ENCODE measurements at regions not wholly inside any gene's neighbourhood (a gene's known extent, or its start where the extent isn't known, plus 50 kb on each side); places are given as distances from the start of the nearest gene placed in this dataset.

GRCh38 chr7:138208142-138208570 lies 131.9 kb downstream of the AKR1D1 start:
- no peak overlapping the region for H3K27ac ChIP-seq (ENCODE audit: low read depth, low read length)
- H4K20me1 ChIP-seq (ENCODE audit: insufficient read depth, low read length): no peaks in the 10 kb centered on the region

DNA sequence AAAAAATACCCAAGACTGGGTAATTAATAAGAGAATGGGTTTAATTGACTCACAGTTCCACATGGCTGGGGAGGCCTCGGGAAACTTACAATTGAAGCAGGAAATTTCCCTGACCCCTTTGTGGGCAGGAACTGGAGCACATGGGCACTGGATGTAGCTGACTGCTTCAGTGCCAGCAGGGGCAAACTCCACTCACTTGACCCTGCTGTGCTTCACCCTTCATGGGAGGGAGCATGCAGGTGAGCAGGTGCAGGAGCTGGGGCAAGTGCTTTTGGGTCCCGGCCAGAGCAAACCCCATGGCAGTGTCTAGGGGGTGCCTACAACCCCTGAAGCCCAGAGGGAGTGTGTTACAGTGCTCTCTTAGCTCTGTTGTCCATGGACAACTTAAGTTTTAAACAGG lies 132.6 kb downstream of the AKR1D1 start:
- H3K27ac ChIP-seq (ENCODE audit: low read depth, low read length): no peak overlapping the region
- Mint-ChIP-seq H3K9me3 (ENCODE audit: unreplicated experiment) (peaks cover 7% of the 10 kb centered on the region), H3K27me3 (ENCODE audit: low read depth, unreplicated experiment) (no peaks in the 10 kb centered on the region), H3K4me3 (ENCODE audit: unreplicated experiment) (no peak overlapping the region), H3K36me3 (ENCODE audit: low read depth, unreplicated experiment) (no peaks in the 10 kb centered on the region), H3K27ac (ENCODE audit: unreplicated experiment) (no peak overlapping the region), H3K4me1 (ENCODE audit: low read depth, unreplicated experiment) (peaks cover 9% of the 10 kb centered on the region)
- no peak overlapping the region for H2AFZ ChIP-seq (ENCODE audit: low read depth, low read length)
- H3K27me3 ChIP-seq (ENCODE audit: insufficient read depth, low read length): no peaks in the 10 kb centered on the region
- no peak for DNase-seq (ENCODE audit: low read depth)
- no peaks in the 10 kb centered on the region for H3K36me3 ChIP-seq (ENCODE audit: insufficient read depth, low read length)
- no peak for FAIRE-seq
- no peak overlapping the region for H3K4me3 ChIP-seq (ENCODE audit: insufficient read depth, low read depth, low read length)
- no peaks in the 10 kb centered on the region for H3K9me3 ChIP-seq (ENCODE audit: insufficient read depth, low read depth, low read length)
- no peaks in the 10 kb centered on the region for H4K20me1 ChIP-seq (ENCODE audit: insufficient read depth, low read length)
- no peak overlapping the region for H3K9ac ChIP-seq (ENCODE audit: low read length)
- H3K79me2 ChIP-seq (ENCODE audit: insufficient read depth, low read length): no peaks in the 10 kb centered on the region
- TF ChIP-seq EZH2 (IDR thresholded peaks at IDR 0.05; ENCODE audit: insufficient read depth, low read length): no peak
- TF ChIP-seq, protein P1, sequence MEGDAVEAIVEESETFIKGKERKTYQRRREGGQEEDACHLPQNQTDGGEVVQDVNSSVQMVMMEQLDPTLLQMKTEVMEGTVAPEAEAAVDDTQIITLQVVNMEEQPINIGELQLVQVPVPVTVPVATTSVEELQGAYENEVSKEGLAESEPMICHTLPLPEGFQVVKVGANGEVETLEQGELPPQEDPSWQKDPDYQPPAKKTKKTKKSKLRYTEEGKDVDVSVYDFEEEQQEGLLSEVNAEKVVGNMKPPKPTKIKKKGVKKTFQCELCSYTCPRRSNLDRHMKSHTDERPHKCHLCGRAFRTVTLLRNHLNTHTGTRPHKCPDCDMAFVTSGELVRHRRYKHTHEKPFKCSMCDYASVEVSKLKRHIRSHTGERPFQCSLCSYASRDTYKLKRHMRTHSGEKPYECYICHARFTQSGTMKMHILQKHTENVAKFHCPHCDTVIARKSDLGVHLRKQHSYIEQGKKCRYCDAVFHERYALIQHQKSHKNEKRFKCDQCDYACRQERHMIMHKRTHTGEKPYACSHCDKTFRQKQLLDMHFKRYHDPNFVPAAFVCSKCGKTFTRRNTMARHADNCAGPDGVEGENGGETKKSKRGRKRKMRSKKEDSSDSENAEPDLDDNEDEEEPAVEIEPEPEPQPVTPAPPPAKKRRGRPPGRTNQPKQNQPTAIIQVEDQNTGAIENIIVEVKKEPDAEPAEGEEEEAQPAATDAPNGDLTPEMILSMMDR (IDR thresholded peaks at IDR 0.05; ENCODE audit: insufficient read depth, low read depth, low read length): no peak
- H3K4me1 ChIP-seq (ENCODE audit: insufficient read depth, low read length): peaks cover 5% of the 10 kb centered on the region
- H3K4me2 ChIP-seq (ENCODE audit: low read length): no peak overlapping the region

More at GRCh38 chr7:138208142-138208570, 131.9 kb downstream of the AKR1D1 start:
- H3K79me2 ChIP-seq (ENCODE audit: insufficient read depth, low read length): no peaks in the 10 kb centered on the region
- DNase-seq (ENCODE audit: low read depth): no peak
- peaks cover 7% of the 10 kb centered on the region for H3K9me3 Mint-ChIP-seq (ENCODE audit: unreplicated experiment)
- H3K4me3 ChIP-seq (ENCODE audit: insufficient read depth, low read depth, low read length): no peak overlapping the region
- H3K36me3 Mint-ChIP-seq (ENCODE audit: low read depth, unreplicated experiment): no peaks in the 10 kb centered on the region
- no peaks in the 10 kb centered on the region for H3K9me3 ChIP-seq (ENCODE audit: insufficient read depth, low read depth, low read length)
- H3K4me3 Mint-ChIP-seq (ENCODE audit: unreplicated experiment): no peak overlapping the region
- H3K27ac Mint-ChIP-seq (ENCODE audit: unreplicated experiment): no peak overlapping the region
- no peak for TF ChIP-seq EZH2 (IDR thresholded peaks at IDR 0.05; ENCODE audit: insufficient read depth, low read length)
- TF ChIP-seq, protein P1 (IDR thresholded peaks at IDR 0.05; ENCODE audit: insufficient read depth, low read depth, low read length): no peak
- H2AFZ ChIP-seq (ENCODE audit: low read depth, low read length): no peak overlapping the region
- H3K27me3 ChIP-seq (ENCODE audit: insufficient read depth, low read length): no peaks in the 10 kb centered on the region
- H3K4me1 ChIP-seq (ENCODE audit: insufficient read depth, low read length): peaks cover 5% of the 10 kb centered on the region
- peaks cover 9% of the 10 kb centered on the region for H3K4me1 Mint-ChIP-seq (ENCODE audit: low read depth, unreplicated experiment)
- H3K27me3 Mint-ChIP-seq (ENCODE audit: low read depth, unreplicated experiment): no peaks in the 10 kb centered on the region
- H3K4me2 ChIP-seq (ENCODE audit: low read length): no peak overlapping the region
- no peak for FAIRE-seq
- H3K36me3 ChIP-seq (ENCODE audit: insufficient read depth, low read length): no peaks in the 10 kb centered on the region
- no peak overlapping the region for H3K9ac ChIP-seq (ENCODE audit: low read length)

GRCh38 chr7:138212314-138212713 lies 136.1 kb downstream of the AKR1D1 start:
- Histone ChIP-seq H3K36me3 (ENCODE audit: insufficient read depth, low read length) (no peaks in the 10 kb centered on the region), H4K20me1 (ENCODE audit: insufficient read depth, low read length) (no peaks in the 10 kb centered on the region), H3K9me3 (ENCODE audit: insufficient read depth, low read depth, low read length) (no peaks in the 10 kb centered on the region), H3K9ac (ENCODE audit: low read length) (no peak overlapping the region), H3K27ac (ENCODE audit: low read depth, low read length) (no peak overlapping the region), H3K4me1 (ENCODE audit: insufficient read depth, low read length) (no peaks in the 10 kb centered on the region), H3K4me2 (ENCODE audit: low read length) (no peak overlapping the region), H3K27me3 (ENCODE audit: insufficient read depth, low read length) (no peaks in the 10 kb centered on the region), H3K79me2 (ENCODE audit: insufficient read depth, low read length) (no peaks in the 10 kb centered on the region), H2AFZ (ENCODE audit: low read depth, low read length) (no peak overlapping the region), H3K4me3 (ENCODE audit: insufficient read depth, low read depth, low read length) (no peak overlapping the region)
- Mint-ChIP-seq H3K4me3 (ENCODE audit: unreplicated experiment) (no peak overlapping the region), H3K27me3 (ENCODE audit: low read depth, unreplicated experiment) (no peaks in the 10 kb centered on the region), H3K4me1 (ENCODE audit: low read depth, unreplicated experiment) (peaks cover 2% of the 10 kb centered on the region), H3K9me3 (ENCODE audit: unreplicated experiment) (peaks cover 7% of the 10 kb centered on the region), H3K27ac (ENCODE audit: unreplicated experiment) (no peak overlapping the region), H3K36me3 (ENCODE audit: low read depth, unreplicated experiment) (no peaks in the 10 kb centered on the region)
- DNase-seq (ENCODE audit: low read depth): no peak
- TF ChIP-seq, protein P1 (IDR thresholded peaks at IDR 0.05; ENCODE audit: insufficient read depth, low read depth, low read length): no peak
- TF ChIP-seq EZH2 (IDR thresholded peaks at IDR 0.05; ENCODE audit: insufficient read depth, low read length): no peak
- FAIRE-seq: no peak

All from astrocyte (in vitro differentiated cells and primary cell).